GM12892 (cell line): ENCODE measurements at regions not wholly inside any gene's neighbourhood (a gene's known extent, or its start where the extent isn't known, plus 50 kb on each side); places are given as distances from the start of the nearest gene placed in this dataset.

Source experiments
- POLR2A ChIP-seq: IDR thresholded peaks from 2 replicates; pipeline ENCODE4 v1.6.1; 2011; ENCODE audit warnings: low read depth, low read length, control low read depth
- POLR2AphosphoS5 ChIP-seq: IDR thresholded peaks from 2 replicates; pipeline ENCODE4 v1.6.1; 2011; ENCODE audit warnings: low read depth, low read length, control low read depth

- TF ChIP-seq POLR2AphosphoS5 = no peak
- no peak for TF ChIP-seq POLR2A
Measured at GRCh38 chr4:10811991-10812390, 127.4 kb upstream of the CLNK start.
